HEK293 (cell line): ENCODE measurements at regions not wholly inside any gene's neighbourhood (a gene's known extent, or its start where the extent isn't known, plus 50 kb on each side); places are given as distances from the start of the nearest gene placed in this dataset.

Experiments
- CTCF ChIA-PET: fragments of 350-600 bp; formaldehyde crosslinking; extraction: SDS; loops from one replicate; lab custom pipeline; 2021; ENCODE audit warnings: antibody characterized with exemption; lab: Yijun Ruan, JAX
- POLR2A ChIA-PET: fragments of 300-600 bp; formaldehyde crosslinking; extraction: SDS; loops from one replicate; lab custom pipeline; 2020; ENCODE audit warnings: antibody characterized with exemption, inconsistent platforms; lab: Yijun Ruan, JAX
- H3K27ac ChIP-seq: fragments of 200-500 bp; sonication (Bioruptor generic); 2 replicates; pipeline ENCODE4 v1.5.1; 2014; ENCODE audit warnings: low read depth, low read length, control low read depth, inconsistent platforms; ENCODE audit errors: extremely low read depth
- H3K36me3 ChIP-seq, 2 experiments: fragments of 200-500 bp in 1 of 2; sonication (Bioruptor generic) in 1 of 2; 1 replicate in 1 of 2; 2 replicates in 1 of 2; pipeline ENCODE4 v1.5.1; 2014 to 2017; ENCODE audit warnings: inconsistent platforms in 2 of 2, low read length in 2 of 2; ENCODE audit not compliant: control insufficient read depth in 2 of 2, insufficient read depth in 1 of 2
- H3K4me1 ChIP-seq: fragments of 200-500 bp; sonication (Bioruptor generic); 2 replicates; pipeline ENCODE4 v1.5.1; 2014; ENCODE audit warnings: mild to moderate bottlenecking, low read length, inconsistent platforms; ENCODE audit not compliant: control insufficient read depth, insufficient read depth
- H3K4me3 ChIP-seq: 2 replicates; pipeline ENCODE4 v1.5.1; 2011; ENCODE audit warnings: low read depth, mild to moderate bottlenecking, control low read depth, low read length, moderate library complexity
- H3K9me3 ChIP-seq: fragments of 200-500 bp; sonication (Bioruptor generic); 2 replicates; pipeline ENCODE4 v1.5.1; 2014; ENCODE audit warnings: low read depth, low read length, inconsistent platforms; ENCODE audit not compliant: control insufficient read depth, insufficient read depth
- CTCF ChIP-seq: fragments of 450-650 bp; formaldehyde crosslinking; IDR thresholded peaks from 2 replicates; pipeline ENCODE4 v1.5.1; 2016; ENCODE audit warnings: missing biosample characterization, missing genetic modification characterization
- EGR2 ChIP-seq: fragments of 450-650 bp; formaldehyde crosslinking; IDR thresholded peaks from 2 replicates; pipeline ENCODE4 v1.5.1; 2016; ENCODE audit warnings: low read depth, missing biosample characterization, missing genetic modification characterization
- RBAK ChIP-seq: fragments of 450-650 bp; formaldehyde crosslinking; IDR thresholded peaks from 2 replicates; pipeline ENCODE4 v1.5.1; 2016; ENCODE audit warnings: missing biosample characterization, missing genetic modification characterization
- SALL2 ChIP-seq: fragments of 450-650 bp; formaldehyde crosslinking; IDR thresholded peaks from 2 replicates; pipeline ENCODE4 v1.5.0; 2017; ENCODE audit warnings: missing biosample characterization, mild to moderate bottlenecking, missing genetic modification characterization, borderline replicate concordance
- ZBTB7A ChIP-seq: fragments of 450-650 bp; formaldehyde crosslinking; IDR thresholded peaks from 2 replicates; pipeline ENCODE4 v1.5.1; 2016; ENCODE audit warnings: low read depth, missing biosample characterization, missing genetic modification characterization
- ZFHX2 ChIP-seq: fragments of 450-650 bp; formaldehyde crosslinking; conservative IDR thresholded peaks from 2 replicates; pipeline ENCODE4 v1.5.1; 2016; ENCODE audit warnings: missing biosample characterization, missing genetic modification characterization
- ZFP3 ChIP-seq: fragments of 450-650 bp; formaldehyde crosslinking; IDR thresholded peaks from 2 replicates; pipeline ENCODE4 v1.5.1; 2016; ENCODE audit warnings: low read depth, missing biosample characterization, missing genetic modification characterization
- ZNF112 ChIP-seq: fragments of 450-650 bp; formaldehyde crosslinking; IDR thresholded peaks from 2 replicates; pipeline ENCODE4 v1.5.0; 2017; ENCODE audit warnings: missing biosample characterization, missing genetic modification characterization
- ZNF16 ChIP-seq: fragments of 450-650 bp; formaldehyde crosslinking; IDR thresholded peaks from 2 replicates; pipeline ENCODE4 v1.5.1; 2016; ENCODE audit warnings: low read depth, missing biosample characterization, missing genetic modification characterization
- ZNF202 ChIP-seq: fragments of 450-650 bp; formaldehyde crosslinking; IDR thresholded peaks from 2 replicates; pipeline ENCODE4 v1.5.1; 2016; ENCODE audit warnings: missing biosample characterization, missing genetic modification characterization, borderline replicate concordance
- ZNF223 ChIP-seq: fragments of 450-650 bp; formaldehyde crosslinking; IDR thresholded peaks from 2 replicates; pipeline ENCODE4 v1.5.1; 2016; ENCODE audit warnings: missing biosample characterization, missing genetic modification characterization
- ZNF350 ChIP-seq: fragments of 450-650 bp; formaldehyde crosslinking; IDR thresholded peaks from 2 replicates; pipeline ENCODE4 v1.5.0; 2017; ENCODE audit warnings: missing biosample characterization, mild to moderate bottlenecking, missing genetic modification characterization
- ZNF501 ChIP-seq: fragments of 450-650 bp; formaldehyde crosslinking; IDR thresholded peaks from 2 replicates; pipeline ENCODE4 v1.5.1; 2016; ENCODE audit warnings: missing biosample characterization, missing genetic modification characterization
- ZNF529 ChIP-seq: fragments of 450-650 bp; formaldehyde crosslinking; IDR thresholded peaks from 2 replicates; pipeline ENCODE4 v1.5.1; 2017; ENCODE audit warnings: missing genetic modification characterization, missing biosample characterization; ENCODE audit not compliant: insufficient replicate concordance
- ZNF600 ChIP-seq: fragments of 450-650 bp; formaldehyde crosslinking; IDR thresholded peaks from 2 replicates; pipeline ENCODE4 v1.5.1; 2016; ENCODE audit warnings: missing biosample characterization, missing genetic modification characterization
- ZNF623 ChIP-seq: fragments of 450-650 bp; formaldehyde crosslinking; IDR thresholded peaks from 2 replicates; pipeline ENCODE4 v1.5.1; 2016; ENCODE audit warnings: missing biosample characterization, missing genetic modification characterization
- ZNF624 ChIP-seq: fragments of 450-650 bp; formaldehyde crosslinking; IDR thresholded peaks from 2 replicates; pipeline ENCODE4 v1.5.1; 2017; ENCODE audit warnings: missing biosample characterization, missing genetic modification characterization
- ZNF701 ChIP-seq: fragments of 450-650 bp; formaldehyde crosslinking; IDR thresholded peaks from 2 replicates; pipeline ENCODE4 v1.5.1; 2016; ENCODE audit warnings: missing biosample characterization, missing genetic modification characterization
- ZNF768 ChIP-seq: fragments of 450-650 bp; formaldehyde crosslinking; IDR thresholded peaks from 2 replicates; pipeline ENCODE4 v1.5.1; 2018; ENCODE audit warnings: missing biosample characterization, mild to moderate bottlenecking, missing genetic modification characterization
- TF ChIP-seq, protein P1 (sequence below): fragments of 450-650 bp; formaldehyde crosslinking; IDR thresholded peaks from 2 replicates; pipeline ENCODE4 v1.5.1; 2016; ENCODE audit warnings: missing biosample characterization, missing genetic modification characterization

DNA sequence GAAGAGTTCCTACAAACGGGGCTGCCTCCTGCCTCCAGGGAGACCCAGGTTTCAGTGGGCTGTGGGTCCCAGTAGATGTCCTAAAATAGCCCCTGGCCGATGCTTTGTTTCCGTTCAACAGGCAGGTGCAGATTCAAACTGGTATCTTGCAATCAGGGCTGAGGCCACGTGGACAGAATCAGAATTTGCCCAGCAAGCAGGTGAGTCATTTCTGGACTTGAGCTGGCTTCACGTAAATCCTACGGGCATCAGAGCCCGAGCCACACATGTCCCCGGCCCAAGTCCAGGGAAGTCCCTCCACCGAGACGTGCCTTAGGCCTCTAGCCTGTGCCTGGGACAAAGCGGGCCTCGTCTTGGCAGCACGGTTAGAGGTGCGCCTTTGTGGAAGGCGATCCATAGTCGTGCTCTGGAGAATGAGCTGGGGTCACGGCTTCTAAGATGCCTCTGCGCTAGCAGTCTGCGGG lies 101.6 kb upstream of the FRMD1 start:
- POLR2A ChIA-PET: no interaction called here
- H3K4me1 ChIP-seq: no peaks in the 10 kb centered on the region
- H3K36me3 ChIP-seq: no peaks in the 10 kb centered on the region
- no peak overlapping the region for H3K27ac ChIP-seq
- H3K9me3 ChIP-seq: no peaks in the 10 kb centered on the region
- H3K4me3 ChIP-seq: no peak overlapping the region
- CTCF ChIA-PET: no interaction called here
- TF ChIP-seq ZBTB7A (tag by site-specific recombination) (no peak), ZNF768 (tag by site-specific recombination) (no peak), ZNF624 (tag by site-specific recombination) (no peak), ZNF701 (tag by site-specific recombination) (no peak), ZNF350 (tag by site-specific recombination) (no peak)

GRCh38 chr6:168179702-168180382 lies 100.8 kb upstream of the FRMD1 start:
- no peak overlapping the region for H3K27ac ChIP-seq

GRCh38 chr6:168179133-168179532 lies 100.1 kb upstream of the FRMD1 start:
- POLR2A ChIA-PET: no interaction called here
- TF ChIP-seq ZNF112 (tag by site-specific recombination) (no peak), ZNF223 (tag by site-specific recombination) (no peak)
- H3K36me3 ChIP-seq: no peaks in the 10 kb centered on the region
- H3K9me3 ChIP-seq: no peaks in the 10 kb centered on the region
- H3K4me1 ChIP-seq: no peaks in the 10 kb centered on the region
- H3K27ac ChIP-seq: no peak overlapping the region
- CTCF ChIA-PET: interaction anchor here (0.7 to 1.0 kb wide), 3 partner anchors 27 to 176 kb away, joined by 3 read pairs; no protein-coding TSS in a partner anchor
- H3K4me3 ChIP-seq: no peak overlapping the region

More at GRCh38 chr6:168179702-168180382, 100.8 kb upstream of the FRMD1 start:
- ChIA-PET POLR2A (no interaction called here), CTCF (interaction anchor here (0.7 kb wide), 1 partner anchor 120 kb away, joined by 3 read pairs; no protein-coding TSS in a partner anchor)
- no peaks in the 10 kb centered on the region for H3K9me3 ChIP-seq
- no peak overlapping the region for H3K4me3 ChIP-seq
- no peak for TF ChIP-seq RBAK (tag by site-specific recombination)
- TF ChIP-seq, protein P1, sequence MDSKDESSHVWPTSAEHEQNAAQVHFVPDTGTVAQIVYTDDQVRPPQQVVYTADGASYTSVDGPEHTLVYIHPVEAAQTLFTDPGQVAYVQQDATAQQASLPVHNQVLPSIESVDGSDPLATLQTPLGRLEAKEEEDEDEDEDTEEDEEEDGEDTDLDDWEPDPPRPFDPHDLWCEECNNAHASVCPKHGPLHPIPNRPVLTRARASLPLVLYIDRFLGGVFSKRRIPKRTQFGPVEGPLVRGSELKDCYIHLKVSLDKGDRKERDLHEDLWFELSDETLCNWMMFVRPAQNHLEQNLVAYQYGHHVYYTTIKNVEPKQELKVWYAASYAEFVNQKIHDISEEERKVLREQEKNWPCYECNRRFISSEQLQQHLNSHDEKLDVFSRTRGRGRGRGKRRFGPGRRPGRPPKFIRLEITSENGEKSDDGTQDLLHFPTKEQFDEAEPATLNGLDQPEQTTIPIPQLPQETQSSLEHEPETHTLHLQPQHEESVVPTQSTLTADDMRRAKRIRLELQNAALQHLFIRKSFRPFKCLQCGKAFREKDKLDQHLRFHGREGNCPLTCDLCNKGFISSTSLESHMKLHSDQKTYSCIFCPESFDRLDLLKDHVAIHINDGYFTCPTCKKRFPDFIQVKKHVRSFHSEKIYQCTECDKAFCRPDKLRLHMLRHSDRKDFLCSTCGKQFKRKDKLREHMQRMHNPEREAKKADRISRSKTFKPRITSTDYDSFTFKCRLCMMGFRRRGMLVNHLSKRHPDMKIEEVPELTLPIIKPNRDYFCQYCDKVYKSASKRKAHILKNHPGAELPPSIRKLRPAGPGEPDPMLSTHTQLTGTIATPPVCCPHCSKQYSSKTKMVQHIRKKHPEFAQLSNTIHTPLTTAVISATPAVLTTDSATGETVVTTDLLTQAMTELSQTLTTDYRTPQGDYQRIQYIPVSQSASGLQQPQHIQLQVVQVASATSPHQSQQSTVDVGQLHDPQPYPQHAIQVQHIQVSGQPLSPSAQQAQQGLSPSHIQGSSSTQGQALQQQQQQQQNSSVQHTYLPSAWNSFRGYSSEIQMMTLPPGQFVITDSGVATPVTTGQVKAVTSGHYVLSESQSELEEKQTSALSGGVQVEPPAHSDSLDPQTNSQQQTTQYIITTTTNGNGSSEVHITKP: no peak
- TF ChIP-seq ZNF202 (tag by site-specific recombination): no peak
- peak; percentile 36 for TF ChIP-seq ZFHX2
- no peak for TF ChIP-seq ZNF623
- TF ChIP-seq EGR2: 0 out of 2 replicates have a peak, but pooled peaks have one; percentile 14
- H3K4me1 ChIP-seq: no peaks in the 10 kb centered on the region
- H3K36me3 ChIP-seq: no peaks in the 10 kb centered on the region

DNA sequence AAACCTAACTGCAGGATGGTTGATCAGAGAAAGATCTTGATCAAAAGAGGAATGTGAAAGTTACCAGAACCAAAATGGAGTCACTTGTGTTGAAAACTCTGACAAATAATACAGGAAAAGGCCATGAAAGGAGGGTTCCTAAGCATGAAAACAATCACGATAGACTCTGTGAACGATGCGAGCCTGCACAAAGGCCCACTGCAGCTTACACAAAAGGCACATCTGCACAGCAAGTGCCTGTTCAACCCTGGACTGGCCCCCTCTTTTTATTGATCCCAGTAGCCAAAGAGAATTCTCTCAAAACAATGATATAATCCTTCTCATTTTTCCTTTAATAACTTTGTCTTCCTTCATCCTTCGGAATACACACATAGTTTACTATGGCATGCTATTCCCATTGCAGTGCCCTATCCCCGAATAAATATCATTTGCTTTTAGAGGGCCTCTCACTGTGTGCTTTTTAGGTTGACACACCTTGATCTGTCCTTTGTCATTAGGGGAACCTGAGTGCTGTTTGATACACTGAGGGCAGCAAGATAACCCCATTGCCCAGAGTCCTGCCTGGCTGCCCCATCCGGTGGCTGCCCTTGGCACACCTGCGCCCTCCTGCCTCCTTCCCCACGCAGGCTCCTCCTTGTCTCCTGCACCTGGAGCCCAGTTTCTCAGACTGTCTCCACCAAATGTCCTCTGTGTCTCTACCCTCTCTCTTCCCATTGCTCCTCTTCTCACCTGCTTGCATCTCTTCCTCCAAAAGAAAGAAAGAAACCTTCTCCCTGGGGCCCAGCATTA lies 98.3 kb upstream of the FRMD1 start:
- no peak overlapping the region for H3K27ac ChIP-seq
- H3K36me3 ChIP-seq: no peaks in the 10 kb centered on the region
- ChIA-PET POLR2A (no interaction called here), CTCF (interaction anchor here (0.8 kb wide), 1 partner anchor 109 kb away, joined by 3 read pairs; no protein-coding TSS in a partner anchor)
- TF ChIP-seq ZNF16 (tag by site-specific recombination) (no peak), ZFP3 (tag by site-specific recombination) (no peak), ZNF501 (tag by site-specific recombination) (no peak), ZNF600 (tag by site-specific recombination) (no peak), SALL2 (tag by site-specific recombination) (no peak), CTCF (tag by site-specific recombination) (no peak), ZNF529 (tag by site-specific recombination) (no peak)
- no peaks in the 10 kb centered on the region for H3K4me1 ChIP-seq
- H3K9me3 ChIP-seq: no peaks in the 10 kb centered on the region
- H3K4me3 ChIP-seq: no peak overlapping the region
